ENCODE measurements at regions not wholly inside any gene's neighbourhood (a gene's known extent, or its start where the extent isn't known, plus 50 kb on each side); places are given as distances from the start of the nearest gene placed in this dataset.

DNA sequence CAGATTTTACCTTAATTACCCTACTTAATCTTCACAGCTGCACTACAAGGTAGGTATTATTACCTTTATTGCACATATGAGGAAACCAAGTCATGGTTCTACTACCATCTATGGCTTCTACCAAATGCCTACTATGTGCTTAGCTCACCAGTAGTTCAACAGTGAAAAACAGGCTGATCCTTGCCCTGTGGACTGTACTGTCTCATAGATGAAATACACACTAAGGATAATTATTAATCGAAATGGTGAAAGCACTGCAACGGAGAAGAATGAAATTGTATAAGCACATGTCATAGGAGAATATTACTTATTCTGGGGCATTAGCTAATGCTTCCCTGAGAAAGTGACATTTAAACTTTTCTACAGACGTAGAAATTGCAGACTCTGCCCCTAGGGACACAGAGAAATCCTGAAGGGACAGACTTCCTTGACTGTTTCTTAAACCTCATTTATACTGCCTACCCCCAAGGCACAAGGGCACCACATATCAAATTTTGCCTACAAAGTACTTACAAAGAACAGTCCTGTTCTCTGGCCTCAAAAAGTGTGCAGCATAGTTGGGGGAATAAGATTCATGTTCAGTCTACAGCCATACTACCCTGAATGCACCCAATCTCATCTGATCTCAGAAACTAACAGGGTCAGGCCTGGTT lies 148.4 kb upstream of the ZC3H11B start:
- intact Hi-C loops (cut with DNase I, micrococcal nuclease), result no loop called here
- H3K4me3 Mint-ChIP-seq, result no peak overlapping the region

DNA sequence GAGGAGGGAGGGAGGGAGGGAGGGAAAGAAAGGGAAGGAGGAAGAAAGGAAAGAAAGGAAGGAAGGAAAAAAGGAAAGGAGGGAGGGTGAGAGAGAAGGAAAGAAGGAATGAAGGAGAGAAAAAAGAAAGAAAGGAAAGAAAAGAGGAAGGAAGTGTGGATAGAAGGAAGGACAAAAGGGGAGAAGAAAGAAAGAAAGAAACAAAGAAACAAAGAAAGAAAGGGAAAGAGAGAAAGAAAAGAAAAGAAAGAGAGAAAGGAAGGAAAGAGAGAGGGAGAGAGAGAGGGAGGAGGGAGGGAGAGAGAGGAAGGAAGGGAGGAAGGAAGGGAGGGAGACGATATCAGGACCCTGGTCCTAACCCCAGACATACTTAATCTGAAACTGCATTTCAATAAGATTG lies 146.2 kb upstream of the ZC3H11B start:
- no peak overlapping the region for H3K27ac Mint-ChIP-seq
- no peaks in the 10 kb centered on the region for H3K4me1 Mint-ChIP-seq
- H3K27me3 Mint-ChIP-seq, result peaks cover 2% of the 10 kb centered on the region
- no peak overlapping the region for H3K4me3 Mint-ChIP-seq
- ATAC-seq, result no peak
- DNase-seq, result no peak
- H3K9me3 Mint-ChIP-seq (ENCODE audit: low read depth), result no peaks in the 10 kb centered on the region
- CTCF ChIA-PET, result no interaction called here
- H3K36me3 Mint-ChIP-seq (ENCODE audit: low read depth), result no peaks in the 10 kb centered on the region
- intact Hi-C loops (cut with DNase I, micrococcal nuclease), result no loop called here
- POLR2A ChIA-PET, result no interaction called here

More for the DNA sequence above, 148.4 kb upstream of the ZC3H11B start:
- no peaks in the 10 kb centered on the region for H3K9me3 Mint-ChIP-seq (ENCODE audit: low read depth)
- H3K4me1 Mint-ChIP-seq, result no peaks in the 10 kb centered on the region
- no peak for DNase-seq
- no peak overlapping the region for H3K27ac Mint-ChIP-seq
- ChIA-PET POLR2A (no interaction called here), CTCF (no interaction called here)
- peaks cover 2% of the 10 kb centered on the region for H3K27me3 Mint-ChIP-seq
- no peak for ATAC-seq
- H3K36me3 Mint-ChIP-seq (ENCODE audit: low read depth), result no peaks in the 10 kb centered on the region

DNA sequence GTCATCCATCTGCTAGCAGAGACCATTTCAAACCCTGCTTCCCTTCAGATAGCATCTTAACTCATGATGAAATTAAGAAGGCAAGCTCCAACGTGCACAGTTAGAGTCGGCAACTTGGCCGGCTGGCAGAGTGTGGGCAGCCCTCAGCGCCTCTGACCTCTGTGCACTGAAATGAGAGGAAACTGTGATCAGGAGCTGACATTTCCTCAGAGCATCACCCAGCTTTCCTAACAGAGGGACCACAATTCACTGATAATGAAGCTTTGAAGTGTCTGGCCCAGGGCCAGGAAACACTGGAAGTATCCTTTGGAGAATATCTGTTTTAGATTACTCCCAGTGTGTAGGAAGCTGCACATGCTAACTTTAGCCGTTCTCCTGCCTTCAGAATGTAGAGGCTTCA lies 145.0 kb upstream of the ZC3H11B start:
- DNase-seq (no peak), ATAC-seq (no peak)
- H3K27ac Mint-ChIP-seq, result no peak overlapping the region
- ChIA-PET CTCF (no interaction called here), POLR2A (no interaction called here)
- no peak overlapping the region for H3K4me3 Mint-ChIP-seq
- H3K4me1 Mint-ChIP-seq, result no peaks in the 10 kb centered on the region
- intact Hi-C loops (cut with DNase I, micrococcal nuclease), result no loop called here
- H3K9me3 Mint-ChIP-seq (ENCODE audit: low read depth), result no peaks in the 10 kb centered on the region
- no peaks in the 10 kb centered on the region for H3K36me3 Mint-ChIP-seq (ENCODE audit: low read depth)
- H3K27me3 Mint-ChIP-seq, result peaks cover 2% of the 10 kb centered on the region

GRCh38 chr1:219755234-219755633 lies 142.3 kb upstream of the ZC3H11B start:
- Mint-ChIP-seq H3K4me1 (no peaks in the 10 kb centered on the region), H3K9me3 (ENCODE audit: low read depth) (no peaks in the 10 kb centered on the region), H3K36me3 (ENCODE audit: low read depth) (no peaks in the 10 kb centered on the region), H3K27ac (no peak overlapping the region), H3K27me3 (no peaks in the 10 kb centered on the region), H3K4me3 (no peak overlapping the region)
- ATAC-seq (no peak), DNase-seq (no peak)
- CTCF ChIA-PET, result no interaction called here
- POLR2A ChIA-PET, result no interaction called here
- intact Hi-C loops (cut with DNase I, micrococcal nuclease), result no loop called here

- DNase-seq, result no peak
- intact Hi-C loops (cut with DNase I, micrococcal nuclease), result no loop called here
- Mint-ChIP-seq H3K9me3 (ENCODE audit: low read depth) (no peaks in the 10 kb centered on the region), H3K27me3 (no peaks in the 10 kb centered on the region), H3K4me3 (no peak overlapping the region), H3K4me1 (no peaks in the 10 kb centered on the region), H3K27ac (no peak overlapping the region), H3K36me3 (ENCODE audit: low read depth) (no peaks in the 10 kb centered on the region)
- no peak for ATAC-seq
- CTCF ChIA-PET, result no interaction called here
- POLR2A ChIA-PET, result no interaction called here
These were observed 141.9 kb upstream of the ZC3H11B start for GRCh38 chr1:219754767-219755166.

DNA sequence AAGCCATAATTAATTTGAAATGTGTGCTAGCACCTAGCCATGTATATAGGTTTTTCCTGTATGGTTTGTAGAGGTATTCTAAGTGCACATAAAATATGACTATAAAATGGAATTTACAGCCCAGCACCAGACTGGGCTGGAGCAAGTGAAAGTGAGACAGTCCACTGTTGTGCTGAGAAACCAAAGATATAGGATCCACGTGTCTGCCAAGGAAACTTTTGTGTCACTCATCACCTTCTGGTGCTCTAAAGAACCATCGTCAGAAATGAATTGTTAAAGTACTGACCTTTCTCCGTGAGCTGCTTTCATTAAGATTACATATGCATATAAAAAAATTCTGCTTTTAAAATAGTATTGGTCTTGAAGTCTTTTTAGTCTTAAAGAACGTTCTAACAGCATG lies 141.0 kb upstream of the ZC3H11B start:
- DNase-seq (no peak), ATAC-seq (no peak)
- ChIA-PET CTCF (no interaction called here), POLR2A (no interaction called here)
- Mint-ChIP-seq H3K4me3 (no peak overlapping the region), H3K9me3 (ENCODE audit: low read depth) (no peaks in the 10 kb centered on the region), H3K36me3 (ENCODE audit: low read depth) (no peaks in the 10 kb centered on the region), H3K4me1 (no peaks in the 10 kb centered on the region), H3K27ac (no peak overlapping the region), H3K27me3 (no peaks in the 10 kb centered on the region)
- intact Hi-C loops (cut with DNase I, micrococcal nuclease), result no loop called here

DNA sequence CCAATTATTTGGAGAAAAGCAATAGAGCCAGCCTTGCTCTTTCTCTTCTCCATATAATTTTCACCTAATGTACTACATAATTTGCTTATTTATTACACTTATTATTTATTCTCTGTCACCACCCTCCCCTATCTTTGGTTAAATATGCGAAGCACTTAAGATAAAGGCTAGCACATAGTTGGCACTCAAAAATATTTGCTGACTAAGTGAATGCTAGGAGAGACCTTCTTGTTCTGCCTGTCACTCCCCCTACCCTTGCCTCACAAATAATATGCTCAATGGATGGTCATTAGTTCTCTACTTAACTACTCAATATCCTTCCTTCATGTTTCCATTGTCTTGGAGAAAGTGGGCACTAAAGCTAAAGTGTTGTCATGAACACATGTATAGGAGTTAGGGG lies 139.7 kb upstream of the ZC3H11B start:
- Mint-ChIP-seq H3K36me3 (ENCODE audit: low read depth) (no peaks in the 10 kb centered on the region), H3K9me3 (ENCODE audit: low read depth) (no peaks in the 10 kb centered on the region), H3K27me3 (no peaks in the 10 kb centered on the region), H3K4me3 (no peak overlapping the region), H3K27ac (no peak overlapping the region), H3K4me1 (no peaks in the 10 kb centered on the region)
- intact Hi-C loops (cut with DNase I, micrococcal nuclease), result no loop called here
- no peak for DNase-seq
- ChIA-PET CTCF (no interaction called here), POLR2A (no interaction called here)
- no peak for ATAC-seq

DNA sequence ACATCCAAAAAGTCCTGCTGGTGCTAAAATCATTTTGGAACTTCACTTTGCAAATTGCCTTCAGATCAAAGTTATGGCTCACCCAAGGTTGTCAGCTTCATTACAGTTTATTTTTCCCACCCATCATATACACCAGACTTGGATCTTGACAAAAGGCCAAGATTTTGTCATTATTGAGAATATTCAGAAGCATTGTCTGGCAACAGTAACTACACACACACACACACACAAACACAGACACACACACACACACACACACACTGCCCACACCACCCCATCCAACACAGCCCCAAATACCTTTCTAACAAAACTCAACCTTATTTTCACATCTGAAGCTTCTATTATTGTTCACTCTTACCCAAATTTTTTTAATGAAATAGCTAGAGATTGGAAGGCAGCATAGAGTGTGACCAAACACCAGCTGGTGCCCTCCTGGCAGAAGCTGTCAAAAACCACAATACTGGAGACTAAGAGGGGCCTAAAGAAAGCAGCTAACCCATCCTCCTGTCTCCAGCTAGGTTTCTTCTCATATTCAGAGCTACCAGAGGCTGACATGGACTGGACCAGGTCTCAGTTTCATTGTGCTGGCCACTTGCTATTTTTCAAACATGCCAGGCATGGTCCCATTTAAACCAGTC lies 139.1 kb upstream of the ZC3H11B start:
- Mint-ChIP-seq H3K4me1 (no peaks in the 10 kb centered on the region), H3K27ac (no peak overlapping the region), H3K36me3 (ENCODE audit: low read depth) (no peaks in the 10 kb centered on the region), H3K27me3 (no peaks in the 10 kb centered on the region), H3K4me3 (no peak overlapping the region), H3K9me3 (ENCODE audit: low read depth) (no peaks in the 10 kb centered on the region)
- POLR2A ChIA-PET, result no interaction called here
- ATAC-seq (no peak), DNase-seq (no peak)
- CTCF ChIA-PET, result no interaction called here
- intact Hi-C loops (cut with DNase I, micrococcal nuclease), result no loop called here

- POLR2A ChIA-PET, result no interaction called here
- Mint-ChIP-seq H3K27me3 (no peaks in the 10 kb centered on the region), H3K36me3 (ENCODE audit: low read depth) (no peaks in the 10 kb centered on the region), H3K27ac (no peak overlapping the region), H3K9me3 (ENCODE audit: low read depth) (no peaks in the 10 kb centered on the region), H3K4me1 (no peaks in the 10 kb centered on the region), H3K4me3 (no peak overlapping the region)
- ATAC-seq, result no peak
- intact Hi-C loops (cut with DNase I, micrococcal nuclease), result no loop called here
- no peak for DNase-seq
- CTCF ChIA-PET, result no interaction called here
These were observed 136.5 kb upstream of the ZC3H11B start for GRCh38 chr1:219749370-219749769.

DNA sequence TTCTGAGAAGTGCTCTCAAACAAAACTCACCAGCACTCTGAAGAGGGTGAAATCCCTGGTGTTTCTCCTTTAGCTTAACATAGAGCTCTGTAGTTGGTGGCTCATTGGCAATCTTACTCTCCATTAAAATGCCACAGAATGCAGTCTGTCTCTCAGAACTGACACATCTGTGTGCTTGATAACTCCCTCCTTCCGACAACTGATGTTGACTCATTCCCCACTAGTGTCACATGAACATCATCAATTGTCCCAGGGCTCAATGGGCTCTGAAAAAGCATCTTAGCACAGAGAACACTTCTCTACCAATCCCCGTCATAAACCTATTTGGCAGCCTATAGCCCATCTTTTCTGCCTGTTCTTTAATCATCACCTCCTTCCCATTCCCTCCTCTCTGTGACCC lies 133.2 kb upstream of the ZC3H11B start:
- no peaks in the 10 kb centered on the region for H3K36me3 Mint-ChIP-seq (ENCODE audit: low read depth)
- POLR2A ChIA-PET, result no interaction called here
- H3K27ac Mint-ChIP-seq, result no peak overlapping the region
- H3K4me1 Mint-ChIP-seq, result no peaks in the 10 kb centered on the region
- no peaks in the 10 kb centered on the region for H3K27me3 Mint-ChIP-seq
- CTCF ChIA-PET, result no interaction called here
- ATAC-seq, result no peak
- no peak overlapping the region for H3K4me3 Mint-ChIP-seq
- intact Hi-C loops (cut with DNase I, micrococcal nuclease), result no loop called here
- no peak for DNase-seq
- no peaks in the 10 kb centered on the region for H3K9me3 Mint-ChIP-seq (ENCODE audit: low read depth)

- CTCF ChIA-PET, result interaction anchor here (0.6 kb wide), 1 partner anchor 11 kb away, joined by 3 read pairs; no protein-coding TSS in a partner anchor
- no peak for ATAC-seq
- H3K27ac Mint-ChIP-seq, result no peak overlapping the region
- intact Hi-C loops (cut with DNase I, micrococcal nuclease), result no loop called here
- DNase-seq, result no peak
- H3K9me3 Mint-ChIP-seq (ENCODE audit: low read depth), result no peaks in the 10 kb centered on the region
- no peak overlapping the region for H3K4me3 Mint-ChIP-seq
- POLR2A ChIA-PET, result no interaction called here
- no peaks in the 10 kb centered on the region for H3K36me3 Mint-ChIP-seq (ENCODE audit: low read depth)
- H3K27me3 Mint-ChIP-seq, result no peaks in the 10 kb centered on the region
- no peaks in the 10 kb centered on the region for H3K4me1 Mint-ChIP-seq
These were observed 132.0 kb upstream of the ZC3H11B start for GRCh38 chr1:219744652-219745469.

Measured in activated CD4-positive, alpha-beta T cell treated with anti-CD3 and anti-CD28 coated beads for 36 hours (primary cell).